BJ (cell line): ENCODE measurements at regions not wholly inside any gene's neighbourhood (a gene's known extent, or its start where the extent isn't known, plus 50 kb on each side); places are given as distances from the start of the nearest gene placed in this dataset.

Experiments
- CTCF ChIA-PET: fragments of 350-600 bp; formaldehyde crosslinking; extraction: SDS; loops from one replicate; lab custom pipeline; 2021; ENCODE audit warnings: antibody characterized with exemption, inconsistent platforms; lab: Yijun Ruan, JAX
- POLR2A ChIA-PET: fragments of 300-600 bp; sonication (Branson Sonifier 250); formaldehyde crosslinking; extraction: SDS; loops from one replicate; lab custom pipeline; 2021; ENCODE audit warnings: antibody characterized with exemption; lab: Charles Lee
- DNase-seq: peaks from one replicate; pipeline ENCODE4 v3.0.0-alpha.2; 2011; ENCODE audit warnings: low read depth
- H3K27me3 ChIP-seq: 2 replicates; pipeline ENCODE4 v1.6.0; 2011; ENCODE audit warnings: low read length; ENCODE audit not compliant: control insufficient read depth, insufficient read depth
- H3K36me3 ChIP-seq: 2 replicates; pipeline ENCODE4 v1.5.1; 2011; ENCODE audit warnings: low read length; ENCODE audit not compliant: control insufficient read depth, insufficient read depth
- H3K4me3 ChIP-seq: 2 replicates; pipeline ENCODE4 v1.5.1; 2011; ENCODE audit warnings: low read depth, mild to moderate bottlenecking, control low read depth, low read length
- TF ChIP-seq, protein P1 (sequence below): IDR thresholded peaks from 2 replicates; pipeline ENCODE4 v1.5.1; 2011; ENCODE audit warnings: low read depth, mild to moderate bottlenecking, control low read depth, inconsistent platforms, low read length, moderate library complexity; ENCODE audit not compliant: insufficient read depth

DNA sequence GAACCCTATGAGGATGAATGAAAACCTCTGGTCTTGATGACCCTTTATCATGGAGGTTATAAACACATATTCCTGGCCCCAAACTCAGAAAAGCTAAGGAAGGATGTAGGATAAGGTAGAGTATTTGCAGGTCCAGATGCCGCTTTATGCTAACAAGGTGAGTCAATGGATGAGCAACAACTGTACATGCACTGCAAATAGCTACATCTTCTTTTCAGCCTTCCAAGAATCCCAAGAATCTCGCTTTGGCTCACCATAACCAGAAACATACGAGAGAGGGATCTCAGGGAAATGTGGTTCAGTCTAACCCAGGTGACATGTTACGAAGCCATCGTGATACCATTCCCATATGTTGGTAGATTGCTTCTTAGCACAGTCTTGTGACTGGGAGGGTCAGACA is 152.3 kb upstream of the ANKH start:
- DNase-seq = no peak
- H3K27me3 ChIP-seq = no peaks in the 10 kb centered on the region; the same call in 1 of the 2 replicates
- ChIA-PET POLR2A (no interaction called here), CTCF (no interaction called here)
- H3K36me3 ChIP-seq = no peaks in the 10 kb centered on the region
- TF ChIP-seq, protein P1, sequence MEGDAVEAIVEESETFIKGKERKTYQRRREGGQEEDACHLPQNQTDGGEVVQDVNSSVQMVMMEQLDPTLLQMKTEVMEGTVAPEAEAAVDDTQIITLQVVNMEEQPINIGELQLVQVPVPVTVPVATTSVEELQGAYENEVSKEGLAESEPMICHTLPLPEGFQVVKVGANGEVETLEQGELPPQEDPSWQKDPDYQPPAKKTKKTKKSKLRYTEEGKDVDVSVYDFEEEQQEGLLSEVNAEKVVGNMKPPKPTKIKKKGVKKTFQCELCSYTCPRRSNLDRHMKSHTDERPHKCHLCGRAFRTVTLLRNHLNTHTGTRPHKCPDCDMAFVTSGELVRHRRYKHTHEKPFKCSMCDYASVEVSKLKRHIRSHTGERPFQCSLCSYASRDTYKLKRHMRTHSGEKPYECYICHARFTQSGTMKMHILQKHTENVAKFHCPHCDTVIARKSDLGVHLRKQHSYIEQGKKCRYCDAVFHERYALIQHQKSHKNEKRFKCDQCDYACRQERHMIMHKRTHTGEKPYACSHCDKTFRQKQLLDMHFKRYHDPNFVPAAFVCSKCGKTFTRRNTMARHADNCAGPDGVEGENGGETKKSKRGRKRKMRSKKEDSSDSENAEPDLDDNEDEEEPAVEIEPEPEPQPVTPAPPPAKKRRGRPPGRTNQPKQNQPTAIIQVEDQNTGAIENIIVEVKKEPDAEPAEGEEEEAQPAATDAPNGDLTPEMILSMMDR = no peak
- H3K4me3 ChIP-seq = no peak overlapping the region

DNA sequence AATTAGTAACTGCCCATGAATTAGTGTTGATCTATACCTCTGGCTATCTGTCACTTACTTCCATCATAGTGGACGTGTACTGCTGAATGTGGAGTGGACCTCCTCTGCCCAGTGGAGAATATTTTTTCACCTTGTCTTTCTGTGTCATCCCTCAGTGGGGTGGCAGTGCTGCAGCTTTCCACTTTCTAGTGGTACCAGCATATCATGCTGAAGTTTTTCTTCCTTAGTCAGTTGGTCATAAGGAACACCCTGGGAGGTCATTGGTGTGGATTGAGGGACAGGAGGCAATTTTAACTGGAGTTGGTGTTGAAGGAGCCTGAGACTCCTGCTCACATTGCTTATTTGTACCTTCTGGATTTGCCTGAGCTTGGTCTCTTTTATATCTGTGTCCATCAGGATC is 151.7 kb upstream of the ANKH start:
- CTCF ChIA-PET = no interaction called here
- TF ChIP-seq, protein P1 = no peak
- POLR2A ChIA-PET = no interaction called here

DNA sequence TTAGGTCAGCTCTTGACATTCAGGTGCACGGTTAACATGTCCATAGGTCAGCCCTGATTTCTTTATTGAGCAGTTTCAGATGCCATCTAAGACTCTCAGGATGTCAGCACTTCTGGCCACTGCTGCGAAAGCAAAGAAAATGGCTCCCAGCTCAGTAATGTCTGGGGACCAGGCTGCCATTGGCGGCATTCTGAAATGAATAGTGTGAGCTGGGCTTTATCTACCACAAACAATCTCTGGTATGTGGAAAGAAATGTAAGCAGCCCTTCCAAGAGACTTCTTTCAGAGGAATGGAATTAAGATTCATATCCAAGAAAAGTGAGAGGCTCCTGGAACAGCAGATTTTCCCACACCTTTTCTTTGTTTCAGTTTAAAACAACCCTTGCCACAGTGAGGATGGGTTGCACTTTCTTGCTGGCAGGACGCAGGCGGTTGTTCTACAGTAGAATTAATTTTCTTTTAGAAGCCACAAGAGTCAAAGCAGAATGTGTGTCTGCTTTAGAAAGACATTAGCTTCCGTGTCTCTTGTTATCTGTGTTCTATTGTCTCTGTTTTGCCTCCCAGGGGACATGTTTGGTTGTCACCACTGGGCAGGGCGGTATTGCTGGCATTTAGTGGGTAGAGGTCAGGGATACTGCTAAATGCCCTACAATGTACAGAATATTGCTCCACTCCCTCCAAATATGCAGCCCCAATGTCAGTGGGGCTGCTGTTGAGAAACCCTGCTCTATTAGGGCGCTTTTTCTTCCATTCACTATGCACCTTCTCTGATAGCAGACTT is 149.9 kb upstream of the ANKH start:
- peak; percentile 58 for DNase-seq
- Histone ChIP-seq H3K36me3 (no peaks in the 10 kb centered on the region), H3K27me3 (no peaks in the 10 kb centered on the region), H3K4me3 (no peak overlapping the region)
- TF ChIP-seq, protein P1 = no peak
- ChIA-PET CTCF (interaction anchor here (0.6 to 1.5 kb wide), 4 partner anchors 12 to 472 kb away, joined by 3 read pairs; no protein-coding TSS in a partner anchor), POLR2A (interaction anchor here (0.7 kb wide), 1 partner anchor 211 kb away, joined by 3 read pairs; no protein-coding TSS in a partner anchor)

More for the DNA sequence above, 151.7 kb upstream of the ANKH start:
- H3K36me3 ChIP-seq = no peaks in the 10 kb centered on the region
- no peaks in the 10 kb centered on the region; the same call in 1 of the 2 replicates for H3K27me3 ChIP-seq
- H3K4me3 ChIP-seq = no peak overlapping the region
- no peak for DNase-seq

DNA sequence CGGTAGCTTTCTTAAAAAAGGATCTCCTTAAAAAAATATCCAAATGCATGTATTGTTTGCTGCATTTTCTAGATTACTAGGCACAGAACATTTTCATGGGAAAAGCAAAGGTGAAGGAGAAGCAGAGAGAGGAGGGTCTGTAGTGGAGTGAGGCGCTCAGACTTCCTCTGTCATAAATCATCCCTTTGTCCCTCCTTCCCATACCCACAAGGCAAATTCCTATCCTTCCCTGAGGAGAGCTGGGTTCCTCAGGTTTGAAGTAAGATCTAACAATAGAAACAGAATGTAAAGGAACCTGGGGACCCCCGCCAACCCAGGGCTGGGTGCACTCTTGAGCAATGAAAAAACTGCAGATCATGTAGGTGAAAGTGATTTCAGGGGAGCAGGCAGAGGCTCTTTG is 149.2 kb upstream of the ANKH start:
- Histone ChIP-seq H3K36me3 (no peaks in the 10 kb centered on the region), H3K4me3 (no peak overlapping the region), H3K27me3 (no peaks in the 10 kb centered on the region)
- DNase-seq = no peak
- TF ChIP-seq, protein P1 = no peak
- ChIA-PET CTCF (interaction anchor here (0.6 to 1.3 kb wide), 4 partner anchors 11 to 1820 kb away, joined by 3 read pairs; no protein-coding TSS in a partner anchor), POLR2A (interaction anchor here (0.7 kb wide), 1 partner anchor 210 kb away, joined by 3 read pairs; no protein-coding TSS in a partner anchor)

DNA sequence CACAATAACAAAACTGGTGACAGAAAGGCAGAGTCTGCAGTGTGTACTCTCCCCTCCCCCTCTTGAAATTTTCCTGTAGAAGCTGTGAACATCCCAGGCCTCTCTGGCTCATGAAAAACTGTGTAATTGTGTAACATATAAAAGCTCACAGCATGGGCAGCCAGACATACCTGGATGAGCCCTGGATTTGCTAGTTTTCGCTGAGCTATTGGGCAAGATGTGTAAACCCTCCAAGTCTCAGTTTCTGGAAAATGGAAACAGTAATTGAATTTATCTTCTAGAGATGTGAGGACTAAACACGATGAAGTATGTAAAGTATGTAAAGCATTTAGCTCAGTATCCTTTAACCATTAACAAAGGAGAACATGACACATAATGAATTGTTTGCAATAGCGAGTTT is 143.2 kb upstream of the ANKH start:
- DNase-seq = peak; percentile 22

More for the DNA sequence above, 143.2 kb upstream of the ANKH start:
- Histone ChIP-seq H3K4me3 (no peak overlapping the region), H3K27me3 (no peaks in the 10 kb centered on the region), H3K36me3 (no peaks in the 10 kb centered on the region)
- ChIA-PET CTCF (interaction anchor here (0.5 to 5.0 kb wide), 9 partner anchors 9 to 330 kb away, joined by 3 to 42 read pairs (median 6); no protein-coding TSS in a partner anchor), POLR2A (interaction anchor here (0.5 kb wide), 2 partner anchors 124 to 964 kb away, joined by 6 read pairs; no protein-coding TSS in a partner anchor)
- TF ChIP-seq, protein P1 = no peak
